Fibroblast of mammary gland (primary cell): ENCODE measurements at regions not wholly inside any gene's neighbourhood (a gene's known extent, or its start where the extent isn't known, plus 50 kb on each side); places are given as distances from the start of the nearest gene placed in this dataset.

Experiments
- DNase-seq: peaks from one replicate; pipeline ENCODE4 v3.0.0-alpha.2; 2010; ENCODE audit warnings: low read depth
- H3K4me3 ChIP-seq: 2 replicates; pipeline ENCODE4 v1.5.1; 2011; ENCODE audit warnings: low read depth, mild to moderate bottlenecking, low read length, moderate library complexity; ENCODE audit not compliant: control insufficient read depth
- CTCF ChIP-seq: conservative IDR thresholded peaks from 2 replicates; pipeline ENCODE4 v1.5.1; 2011; ENCODE audit warnings: low read depth, low read length, inconsistent platforms; ENCODE audit not compliant: control insufficient read depth, insufficient read depth

DNA sequence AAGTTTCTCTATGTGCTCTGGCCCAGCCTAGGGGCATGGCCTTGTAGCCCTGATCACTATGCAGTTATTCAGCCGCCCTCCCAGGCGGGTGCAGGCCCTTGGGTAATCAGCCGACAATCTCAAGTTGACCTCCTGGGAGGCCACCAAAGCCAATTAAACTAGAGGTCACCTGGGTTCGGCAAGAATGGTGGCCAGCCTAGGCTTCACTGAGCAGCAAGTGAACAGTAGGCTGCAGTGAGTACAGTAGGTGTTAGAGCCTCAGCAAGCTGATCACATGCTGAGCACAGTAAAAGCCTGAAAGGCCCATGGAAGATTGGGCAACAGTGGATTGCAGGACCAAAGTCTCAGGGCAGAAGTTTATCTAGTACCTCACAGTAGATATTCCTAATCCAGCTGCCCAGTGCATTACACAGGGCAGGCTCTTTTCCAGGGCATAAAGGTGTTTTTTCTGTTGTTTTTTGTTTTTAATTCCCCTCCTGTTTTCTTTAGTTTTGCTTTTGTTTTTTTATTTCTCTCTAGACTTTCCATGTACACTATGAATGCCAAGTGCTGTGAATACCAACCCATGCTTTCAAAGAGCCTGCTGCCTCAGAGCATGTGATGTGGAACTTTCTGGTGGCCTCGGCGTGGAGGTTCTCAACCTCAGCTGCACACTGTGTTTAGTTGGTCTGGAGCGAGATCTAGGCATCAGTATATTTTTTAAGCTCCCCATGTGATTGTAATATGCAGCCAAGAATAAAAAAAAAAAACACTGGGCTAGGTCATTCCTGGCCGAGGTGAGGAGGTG is 55.9 kb upstream of the ATL2 start:
- TF ChIP-seq CTCF = no peak
- DNase-seq = no peak
- no peak overlapping the region for H3K4me3 ChIP-seq

DNA sequence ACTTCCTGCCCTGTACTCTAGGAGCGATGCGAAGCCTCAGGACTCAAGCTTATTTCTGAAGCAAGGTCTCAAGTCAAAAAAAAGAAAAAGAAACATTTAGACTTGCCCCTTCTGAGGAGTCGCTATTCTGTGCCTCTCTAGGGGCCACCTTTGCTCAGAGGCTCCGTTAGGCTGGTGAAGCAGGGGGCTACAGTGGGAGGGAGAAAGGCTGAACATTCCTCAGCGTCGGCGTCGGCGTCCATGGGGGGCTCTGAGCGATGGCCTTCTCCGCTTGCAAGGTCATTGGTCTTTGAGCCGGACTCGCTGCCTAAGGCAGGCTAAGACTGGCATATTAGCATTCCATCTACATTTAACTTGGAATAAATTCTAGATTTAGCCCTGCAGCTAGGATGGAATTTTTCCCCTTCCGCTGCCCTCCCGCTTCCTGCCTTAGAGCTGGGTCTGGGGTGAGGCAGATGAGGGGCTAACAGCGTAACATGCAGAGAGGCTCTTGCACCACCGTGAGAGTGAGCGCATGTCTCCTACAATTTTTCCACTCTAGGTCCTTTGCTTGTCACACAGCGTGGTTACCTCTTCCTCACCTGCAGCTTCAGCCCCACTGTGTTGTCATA is 53.6 kb upstream of the ATL2 start:
- H3K4me3 ChIP-seq = no peak overlapping the region
- DNase-seq = no peak
- TF ChIP-seq CTCF = no peak

- no peak overlapping the region for H3K4me3 ChIP-seq
- no peak for TF ChIP-seq CTCF
- no peak for DNase-seq
Observed at GRCh38 chr2:38430196-38430595, 53.1 kb upstream of the ATL2 start.

DNA sequence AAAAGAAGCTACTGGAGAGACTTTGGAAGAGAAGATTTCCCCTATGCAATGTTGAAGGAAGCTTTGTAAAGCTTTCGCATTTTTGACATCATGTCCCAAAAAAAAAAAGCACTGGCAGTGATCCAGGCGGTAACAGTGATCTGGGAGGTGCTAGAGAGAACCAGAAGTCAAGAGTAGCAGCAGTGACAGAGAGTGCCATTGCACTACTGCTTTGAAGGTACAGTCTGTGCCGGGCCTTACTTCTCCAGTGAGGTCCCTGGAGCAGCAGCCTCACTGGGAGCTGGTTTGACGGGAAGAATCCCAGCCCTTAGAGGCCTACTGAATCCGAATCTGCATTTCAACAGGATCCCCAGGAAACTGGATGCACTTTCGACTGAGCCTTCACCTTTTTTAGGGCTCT is 50.9 kb upstream of the ATL2 start:
- no peak overlapping the region for H3K4me3 ChIP-seq
- no peak for DNase-seq
- no peak for TF ChIP-seq CTCF

- no peak for TF ChIP-seq CTCF
- H3K4me3 ChIP-seq = no peak overlapping the region
- no peak for DNase-seq
Observed at GRCh38 chr2:38427054-38427453, 50.0 kb upstream of the ATL2 start.
